ENCODE measurements at regions not wholly inside any gene's neighbourhood (a gene's known extent, or its start where the extent isn't known, plus 50 kb on each side); places are given as distances from the start of the nearest gene placed in this dataset.
"Not testable (repeated sequence)": the region's sequence is repeated elsewhere in the genome, so short reads cannot be mapped to it uniquely, and the experiment has no call there.

DNA sequence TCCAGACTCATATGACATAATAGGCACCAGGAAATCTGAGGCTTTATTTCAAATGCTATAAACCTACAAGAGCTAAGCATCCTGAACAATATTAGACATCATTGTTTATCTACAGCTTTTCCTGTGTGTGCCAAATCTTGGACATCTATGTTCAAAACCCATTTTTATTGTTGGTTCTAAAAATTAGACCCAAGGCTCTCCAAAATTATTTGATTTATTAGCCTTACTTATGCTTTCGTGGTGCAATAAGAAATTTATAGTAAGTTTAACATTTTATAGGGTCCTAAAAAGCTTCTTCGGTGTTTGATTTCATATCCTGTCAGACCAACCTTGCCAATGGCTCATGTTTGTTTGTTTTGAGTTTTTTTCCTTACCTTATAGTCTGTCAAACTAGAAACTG, 1014.5 kb upstream of the MANEA start:
- Histone ChIP-seq H3K36me3 (ENCODE audit: control insufficient read depth, insufficient read depth, low read length) (no peaks in the 10 kb centered on the region), H3K4me3 (ENCODE audit: low read depth, low read length) (no peak overlapping the region), H3K27me3 (ENCODE audit: control insufficient read depth, insufficient read depth, low read length) (no peaks in the 10 kb centered on the region)
- CTCF ChIA-PET, result no interaction called here
- POLR2A ChIA-PET, result no interaction called here
- TF ChIP-seq CTCF (IDR thresholded peaks at IDR 0.05; ENCODE audit: insufficient read depth, low read depth, low read length), result no peak
- no peak for DNase-seq (ENCODE audit: low read depth)

- TF ChIP-seq CTCF (IDR thresholded peaks at IDR 0.05; ENCODE audit: insufficient read depth, low read depth, low read length), result no peak
- Histone ChIP-seq H3K36me3 (ENCODE audit: control insufficient read depth, insufficient read depth, low read length) (no peaks in the 10 kb centered on the region), H3K4me3 (ENCODE audit: low read depth, low read length) (no peak overlapping the region), H3K27me3 (ENCODE audit: control insufficient read depth, insufficient read depth, low read length) (no peaks in the 10 kb centered on the region)
- CTCF ChIA-PET, result no interaction called here
- POLR2A ChIA-PET, result no interaction called here
- no peak for DNase-seq (ENCODE audit: low read depth)
Measured at GRCh38 chr6:94559829-94560537, 1017.4 kb upstream of the MANEA start.

DNA sequence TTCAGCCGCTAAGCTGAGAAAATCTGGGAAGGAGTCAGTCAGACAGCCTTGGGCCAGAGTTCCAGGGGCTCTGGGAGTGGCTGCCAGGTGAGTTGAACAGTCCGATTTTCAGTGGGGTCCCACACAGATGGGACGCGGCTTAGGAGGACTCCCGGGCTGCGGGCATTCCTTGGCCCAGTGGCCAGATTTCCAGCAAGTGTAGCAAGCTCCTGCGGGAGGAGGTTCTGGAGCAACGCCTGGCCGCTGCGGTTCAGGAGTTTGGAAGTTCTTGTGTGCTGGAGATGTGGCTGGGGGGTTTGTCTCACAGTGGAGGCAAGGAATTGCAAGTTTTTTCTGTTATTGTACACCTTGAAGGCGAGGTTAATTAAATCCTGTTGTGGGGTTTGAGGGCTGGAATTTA, 1020.1 kb upstream of the MANEA start:
- POLR2A ChIA-PET; H3K27me3 ChIP-seq (ENCODE audit: control insufficient read depth, insufficient read depth, low read length); CTCF ChIA-PET; H3K36me3 ChIP-seq (ENCODE audit: control insufficient read depth, insufficient read depth, low read length); DNase-seq (ENCODE audit: low read depth); H3K4me3 ChIP-seq (ENCODE audit: low read depth, low read length): not testable (repeated sequence)

DNA sequence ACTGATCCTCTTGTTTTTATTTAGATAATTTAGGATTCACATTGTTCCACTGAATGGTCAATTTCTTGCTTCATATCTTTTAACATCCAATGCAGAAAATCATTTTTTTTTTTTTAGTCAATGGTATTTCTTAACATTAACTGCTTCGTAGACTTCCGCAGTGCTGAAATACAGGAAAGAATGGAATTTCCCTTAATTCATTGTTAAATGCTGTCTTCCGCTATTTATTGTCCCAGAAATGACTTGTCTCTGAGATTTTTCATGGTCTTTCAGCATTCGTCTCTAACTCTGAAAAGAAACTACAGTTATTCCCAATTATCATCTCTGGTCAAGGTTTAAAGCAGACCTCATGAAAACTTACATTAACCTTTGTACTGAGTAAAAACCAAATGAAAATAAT, 1029.1 kb upstream of the MANEA start:
- Histone ChIP-seq H3K36me3 (ENCODE audit: control insufficient read depth, insufficient read depth, low read length) (no peaks in the 10 kb centered on the region), H3K27me3 (ENCODE audit: control insufficient read depth, insufficient read depth, low read length) (no peaks in the 10 kb centered on the region), H3K4me3 (ENCODE audit: low read depth, low read length) (no peak overlapping the region)
- CTCF ChIA-PET, result no interaction called here
- POLR2A ChIA-PET, result no interaction called here
- DNase-seq (ENCODE audit: low read depth), result no peak
- no peak for TF ChIP-seq CTCF (IDR thresholded peaks at IDR 0.05; ENCODE audit: insufficient read depth, low read depth, low read length)

DNA sequence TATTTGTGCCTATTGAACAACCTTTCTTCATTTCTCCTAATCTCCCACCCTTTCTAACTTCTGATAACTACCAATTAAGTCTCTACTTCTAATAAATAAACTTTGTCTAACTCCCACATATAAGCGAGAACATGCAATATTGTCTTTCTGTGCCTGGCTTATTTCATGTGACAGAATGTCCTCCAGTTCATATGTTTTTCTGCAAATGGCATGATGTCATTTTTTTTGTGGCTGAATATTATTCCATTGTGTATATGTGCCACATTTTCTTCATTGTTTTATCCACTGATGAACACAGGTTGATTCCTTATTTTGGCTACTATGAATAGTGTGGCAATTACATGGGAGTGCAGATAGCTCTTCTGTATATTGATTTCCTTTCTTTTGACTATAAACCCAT, 1041.5 kb upstream of the MANEA start:
- Histone ChIP-seq H3K27me3 (ENCODE audit: control insufficient read depth, insufficient read depth, low read length) (no peaks in the 10 kb centered on the region), H3K4me3 (ENCODE audit: low read depth, low read length) (no peak overlapping the region), H3K36me3 (ENCODE audit: control insufficient read depth, insufficient read depth, low read length) (no peaks in the 10 kb centered on the region)
- no peak for DNase-seq (ENCODE audit: low read depth)
- TF ChIP-seq CTCF (IDR thresholded peaks at IDR 0.05; ENCODE audit: insufficient read depth, low read depth, low read length), result no peak
- POLR2A ChIA-PET, result no interaction called here
- CTCF ChIA-PET, result no interaction called here

DNA sequence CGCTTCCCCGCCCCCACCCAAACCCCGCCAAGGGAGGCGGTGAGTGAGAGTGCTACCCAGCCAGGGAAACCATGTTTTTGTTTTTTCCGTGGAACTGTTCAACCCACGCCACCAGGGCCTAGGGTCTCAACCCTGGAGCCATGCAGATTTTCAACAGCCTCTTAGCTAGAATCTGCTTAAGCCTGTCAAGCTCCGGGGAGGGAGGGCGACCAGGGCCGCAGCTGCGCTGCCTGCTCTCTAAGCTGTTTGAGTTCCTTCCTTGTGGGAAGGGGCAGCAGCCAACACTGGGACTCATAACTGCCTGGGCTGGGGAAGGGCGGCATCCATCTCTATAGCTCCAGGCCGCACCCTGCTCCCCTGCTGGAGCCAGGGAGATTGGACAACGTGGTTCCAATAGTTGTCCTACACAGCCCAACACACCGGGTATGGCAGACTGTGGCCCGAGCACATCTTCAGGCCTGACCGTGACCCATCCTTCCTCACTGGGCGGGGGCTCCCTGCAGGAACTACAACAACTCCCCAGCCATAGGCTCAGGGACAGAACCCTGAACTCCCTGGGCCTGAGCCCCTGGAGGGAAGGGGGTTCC, 1065.7 kb upstream of the MANEA start:
- no peak overlapping the region for H3K4me3 ChIP-seq (ENCODE audit: low read depth, low read length)
- CTCF ChIA-PET, result no interaction called here
- H3K36me3 ChIP-seq (ENCODE audit: control insufficient read depth, insufficient read depth, low read length), result no peaks in the 10 kb centered on the region
- DNase-seq (ENCODE audit: low read depth), result no peak
- POLR2A ChIA-PET, result no interaction called here
- no peaks in the 10 kb centered on the region for H3K27me3 ChIP-seq (ENCODE audit: control insufficient read depth, insufficient read depth, low read length)
- no peak for TF ChIP-seq CTCF (IDR thresholded peaks at IDR 0.05; ENCODE audit: insufficient read depth, low read depth, low read length)

Data from BJ (cell line).